CD14-positive monocyte (primary cell): ENCODE measurements at regions not wholly inside any gene's neighbourhood (a gene's known extent, or its start where the extent isn't known, plus 50 kb on each side); places are given as distances from the start of the nearest gene placed in this dataset. TPM values are rescaled to one million over a fixed set of nuclear protein-coding genes. Genes with fewer than 3 reads are reported as not detected.
"Not testable (repeated sequence)": the region's sequence is repeated elsewhere in the genome, so short reads cannot be mapped to it uniquely, and the experiment has no call there.

Source experiments
- DNase-seq, 3 donors: peaks; one replicate each; pipeline ENCODE4 v3.0.0-alpha.2; 2011 to 2022
- H2AFZ ChIP-seq: 2 replicates; pipeline ENCODE4 v1.6.0; 2012; ENCODE audit warnings: mild to moderate bottlenecking, low read depth, low read length, inconsistent platforms; ENCODE audit not compliant: insufficient read depth, poor library complexity, severe bottlenecking
- H3K27ac ChIP-seq, 2 donors: 1 replicate in 1 of 2; 2 replicates in 1 of 2; pipeline ENCODE4 v1.5.1; 2012 to 2013; ENCODE audit warnings: low read length in 2 of 2, control low read depth in 1 of 2, inconsistent platforms in 1 of 2, low read depth in 1 of 2, mild to moderate bottlenecking in 1 of 2
- H3K27me3 ChIP-seq, 2 donors: one replicate each; pipeline versions ENCODE4 v1.6.0 to v1.6.1; 2011 to 2013; ENCODE audit warnings: low read length in 2 of 2; ENCODE audit not compliant: control insufficient read depth in 2 of 2, insufficient read depth in 2 of 2
- H3K36me3 ChIP-seq, 2 donors: replicated peaks in 1 of 2; 1 replicate in 1 of 2; 2 replicates in 1 of 2; pipeline versions ENCODE4 v1.5.1 to v1.6.1; 2012 to 2013; ENCODE audit warnings: low read length in 2 of 2, control low read depth in 1 of 2, inconsistent platforms in 1 of 2, mild to moderate bottlenecking in 1 of 2; ENCODE audit not compliant: insufficient read depth in 2 of 2, control insufficient read depth in 1 of 2
- H3K4me1 ChIP-seq, 2 donors: 1 replicate in 1 of 2; 2 replicates in 1 of 2; pipeline versions ENCODE4 v1.5.1 to v1.6.1; 2012 to 2013; ENCODE audit warnings: low read length in 2 of 2, control low read depth in 1 of 2, inconsistent platforms in 1 of 2, mild to moderate bottlenecking in 1 of 2, moderate library complexity in 1 of 2; ENCODE audit not compliant: insufficient read depth in 2 of 2, control insufficient read depth in 1 of 2
- H3K4me2 ChIP-seq: replicated peaks from 2 replicates; pipeline ENCODE3; 2012; ENCODE audit warnings: low read length, moderate library complexity, mild to moderate bottlenecking; ENCODE audit not compliant: poor library complexity, severe bottlenecking; ENCODE audit errors: extremely low read depth
- H3K4me3 ChIP-seq, 3 experiments: fragments of 200-600 bp in 1 of 3; sonication (generic) in 1 of 3; replicated peaks in 1 of 3; 1 replicate in 2 of 3; 2 replicates in 1 of 3; pipeline ENCODE4 v1.5.1; 2011 to 2013; ENCODE audit warnings: low read length in 3 of 3, mild to moderate bottlenecking in 3 of 3, control low read depth in 2 of 3, low read depth in 2 of 3, inconsistent platforms in 1 of 3, moderate library complexity in 1 of 3
- H3K79me2 ChIP-seq: 2 replicates; pipeline ENCODE4 v1.6.0; 2012; ENCODE audit warnings: mild to moderate bottlenecking, control low read depth, inconsistent platforms, low read length, moderate library complexity; ENCODE audit not compliant: insufficient read depth
- H3K9ac ChIP-seq: 2 replicates; pipeline ENCODE4 v1.6.0; 2017; ENCODE audit warnings: low read length, mild to moderate bottlenecking; ENCODE audit not compliant: insufficient read depth, poor library complexity, severe bottlenecking
- H3K9me3 ChIP-seq, 2 donors: replicated peaks in 1 of 2; 1 replicate in 1 of 2; 2 replicates in 1 of 2; pipeline versions ENCODE4 v1.5.1 to v1.6.1; 2012 to 2013; ENCODE audit warnings: low read length in 2 of 2, control low read depth in 1 of 2; ENCODE audit not compliant: control insufficient read depth in 1 of 2, insufficient read depth in 1 of 2
- H4K20me1 ChIP-seq: 2 replicates; pipeline ENCODE4 v1.6.0; 2012; ENCODE audit warnings: mild to moderate bottlenecking, low read length, control low read depth, moderate library complexity; ENCODE audit not compliant: insufficient read depth
- H3K27ac Mint-ChIP-seq, 7 donors: one replicate each; pipeline ENCODE4 v1.8.0; 2020; ENCODE audit warnings: mild to moderate bottlenecking in 7 of 7, mixed read lengths in 7 of 7, moderate library complexity in 6 of 7, inconsistent platforms in 2 of 7
- H3K27me3 Mint-ChIP-seq, 3 donors: one replicate each; pipeline ENCODE4 v1.8.0; 2021 to 2022; ENCODE audit warnings: low read depth in 3 of 3, mild to moderate bottlenecking in 3 of 3, mixed read lengths in 3 of 3, moderate library complexity in 3 of 3, inconsistent platforms in 1 of 3
- H3K36me3 Mint-ChIP-seq, 2 donors: one replicate each; pipeline ENCODE4 v1.8.0; 2020; ENCODE audit warnings: mixed read lengths in 2 of 2, inconsistent platforms in 1 of 2, mild to moderate bottlenecking in 1 of 2
- H3K4me1 Mint-ChIP-seq: one replicate; pipeline ENCODE4 v1.8.0; 2020; ENCODE audit warnings: mild to moderate bottlenecking, mixed read lengths
- H3K4me3 Mint-ChIP-seq, 2 donors: one replicate each; pipeline ENCODE4 v1.8.0; 2020; ENCODE audit warnings: mild to moderate bottlenecking in 2 of 2, mixed read lengths in 2 of 2, moderate library complexity in 1 of 2
- H3K9me3 Mint-ChIP-seq, 7 donors: one replicate each; pipeline ENCODE4 v1.8.0; 2020 to 2022; ENCODE audit warnings: mixed read lengths in 7 of 7, mild to moderate bottlenecking in 6 of 7, moderate library complexity in 6 of 7, inconsistent platforms in 2 of 7
- CTCF ChIP-seq: fragments of 200-600 bp; IDR thresholded peaks from one replicate; pipeline ENCODE4 v1.8.0; 2022; ENCODE audit warnings: antibody characterized with exemption, mild to moderate bottlenecking
- WGBS: methylation state at CpG from one replicate; pipeline ENCODE4 v1.1.5; 2013; ENCODE audit warnings: missing lambda C conversion rate; ENCODE audit not compliant: insufficient coverage; 5-methylcytosine and 5-hydroxymethylcytosine counted together
- intact Hi-C, 2 donors: fragments of 100-400 bp; cut with micrococcal nuclease; formaldehyde crosslinking; loops; one replicate each; pipeline versions ENCODE4 v1.15.0 to v1.15.1; 2023
- small RNA-seq: library from RNA; depleted of rRNA; stranded (forward); fragments of <200 nt; gene quantifications from one replicate; pipeline ENCODE3, GENCODE V24; 2012; ENCODE audit warnings: low read depth; ENCODE audit not compliant: insufficient read length

GRCh38 chr4:174383783-174384182 is 100.1 kb downstream of the CEP44 start:
- no peak overlapping the region for H3K9ac ChIP-seq
- Mint-ChIP-seq H3K27ac (peak overlapping the region in 1 of 7 donors; percentile 64), H3K4me1 (no peaks in the 10 kb centered on the region), H3K36me3 (no peaks in the 10 kb centered on the region), H3K4me3 (no peak overlapping the region), H3K9me3 (peaks cover 0 to 9% (median 3%) of the 10 kb centered on the region in 7 donors), H3K27me3 (peaks cover 0 to 2% (median 0%) of the 10 kb centered on the region in 3 donors)
- H3K9me3 ChIP-seq: no peaks in the 10 kb centered on the region
- no peaks in the 10 kb centered on the region for H3K4me1 ChIP-seq
- DNase-seq: no peak
- TF ChIP-seq CTCF: no peak
- WGBS: 100% methylated on average over 1 of the region's 6 CpGs
- no peaks in the 10 kb centered on the region for H3K36me3 ChIP-seq
- H3K79me2 ChIP-seq: no peaks in the 10 kb centered on the region
- no peak overlapping the region for H3K4me3 ChIP-seq
- H3K4me2 ChIP-seq: no peak overlapping the region
- intact Hi-C loops: no loop called here
- H4K20me1 ChIP-seq: no peaks in the 10 kb centered on the region
- no peak overlapping the region for H2AFZ ChIP-seq
- H3K27ac ChIP-seq: no peak overlapping the region
- no peaks in the 10 kb centered on the region for H3K27me3 ChIP-seq

GRCh38 chr4:174382938-174383605 is 99.4 kb downstream of the CEP44 start:
- H3K4me1 ChIP-seq, intact Hi-C loops, H3K79me2 ChIP-seq, H3K4me3 ChIP-seq, H3K27me3 Mint-ChIP-seq, DNase-seq, H3K36me3 Mint-ChIP-seq, H2AFZ ChIP-seq, H3K4me1 Mint-ChIP-seq, H3K9me3 ChIP-seq, H3K27ac ChIP-seq, H3K9ac ChIP-seq, H3K27me3 ChIP-seq, H3K9me3 Mint-ChIP-seq, H3K4me3 Mint-ChIP-seq, H3K4me2 ChIP-seq, H4K20me1 ChIP-seq, H3K36me3 ChIP-seq: not testable (repeated sequence)
- peak overlapping the region in 1 of 7 donors; percentile 78 for H3K27ac Mint-ChIP-seq
- WGBS: 0% methylated on average over 1 of the region's 6 CpGs

Small RNAs in the stretch of these regions (small RNA-seq; reads per million reads assigned to genes)
- not detected for gene MIR4276
